ENCODE measurements at regions not wholly inside any gene's neighbourhood (a gene's known extent, or its start where the extent isn't known, plus 50 kb on each side); places are given as distances from the start of the nearest gene placed in this dataset.

GRCh38 chr13:87153371-87153770, 517.8 kb upstream of the SLITRK5 start:
- TF ChIP-seq POLR2A (IDR thresholded peaks at IDR 0.05; ENCODE audit: low read depth, low read length) (no peak), POLR2AphosphoS5 (IDR thresholded peaks at IDR 0.05; ENCODE audit: low read depth, low read length) (no peak)
